Sigmoid colon (tissue), 4 donors: ENCODE measurements at regions not wholly inside any gene's neighbourhood (a gene's known extent, or its start where the extent isn't known, plus 50 kb on each side); places are given as distances from the start of the nearest gene placed in this dataset.

Experiments
- CTCF ChIP-seq, 4 experiments: fragments of 450-650 bp in 3 of 4; fragments of 200-600 bp in 1 of 4; IDR thresholded peaks; one replicate each; pipeline ENCODE4 v1.5.1; 2016 to 2019; ENCODE audit warnings: antibody characterized with exemption in 4 of 4, mild to moderate bottlenecking in 3 of 4, moderate library complexity in 2 of 4
- EP300 ChIP-seq, 4 donors: sonication (generic); formaldehyde crosslinking; IDR thresholded peaks; one replicate each; pipeline ENCODE4 v1.6.1; 2017; ENCODE audit warnings: antibody characterized with exemption in 4 of 4
- POLR2A ChIP-seq, 2 donors: fragments of 450-650 bp; IDR thresholded peaks; one replicate each; pipeline ENCODE4 v1.6.1; 2016; ENCODE audit warnings: antibody characterized with exemption in 2 of 2, mild to moderate bottlenecking in 2 of 2, moderate library complexity in 2 of 2

GRCh38 chr4:33881176-33881575 lies 2363.1 kb downstream of the ARAP2 start:
- TF ChIP-seq POLR2A (IDR thresholded peaks at IDR 0.05) (no peak), CTCF (IDR thresholded peaks at IDR 0.05) (no peak), EP300 (IDR thresholded peaks at IDR 0.05) (no peak)
